ENCODE measurements at regions not wholly inside any gene's neighbourhood (a gene's known extent, or its start where the extent isn't known, plus 50 kb on each side); places are given as distances from the start of the nearest gene placed in this dataset.

DNA sequence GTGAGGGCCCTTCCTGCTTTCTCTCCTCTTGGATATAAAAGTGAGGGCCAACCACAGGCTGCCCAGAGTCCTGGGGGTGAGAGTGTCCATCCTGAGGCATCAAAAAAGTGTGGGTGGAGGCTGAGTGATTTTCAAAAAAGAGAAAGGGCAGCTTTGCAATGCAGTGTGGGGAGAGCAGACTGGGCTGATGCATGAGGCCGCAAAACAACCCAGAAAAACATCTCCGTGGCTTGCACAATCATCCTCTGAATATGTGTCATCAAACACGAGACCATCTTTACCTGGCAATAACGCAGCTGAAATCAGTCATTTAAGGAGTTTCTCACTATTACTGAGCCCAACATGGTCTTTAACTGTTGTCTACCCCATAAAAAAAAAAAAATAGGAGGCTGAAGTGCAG lies 191.2 kb upstream of the SOX4 start:
- H3K27ac Mint-ChIP-seq: peak overlapping the region; percentile 25
- peaks cover 6% of the 10 kb centered on the region for H3K27me3 Mint-ChIP-seq
- intact Hi-C loops (cut with micrococcal nuclease): loop anchor here (1.0 kb wide), 1 partner anchor 36 kb away; no protein-coding TSS in a partner anchor
- H3K4me3 Mint-ChIP-seq: no peak overlapping the region
- H3K4me1 Mint-ChIP-seq: peaks cover 7% of the 10 kb centered on the region
- peak; percentile 57 for DNase-seq
- peaks cover 8% of the 10 kb centered on the region for H3K9me3 Mint-ChIP-seq
- H3K36me3 Mint-ChIP-seq (ENCODE audit: low read depth): no peaks in the 10 kb centered on the region

DNA sequence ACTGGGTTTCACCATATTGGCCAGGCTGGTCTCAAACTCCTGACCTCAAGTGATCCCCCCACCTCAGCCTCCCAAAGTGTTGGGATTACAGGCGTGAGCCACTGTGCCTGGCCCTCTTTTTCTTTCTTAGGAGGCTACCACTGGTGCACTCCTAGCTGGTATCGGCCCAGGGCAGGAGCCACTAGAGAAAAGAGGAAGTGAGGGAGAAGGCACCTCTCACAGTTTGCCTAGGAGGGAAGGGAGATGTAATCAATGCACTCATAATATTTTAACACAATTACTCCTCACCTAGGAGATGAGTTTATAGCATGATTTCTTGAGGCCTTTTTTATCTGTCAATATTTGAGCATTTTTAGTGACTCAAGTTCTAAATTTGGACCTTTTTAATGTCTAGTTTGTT lies 189.0 kb upstream of the SOX4 start:
- Mint-ChIP-seq H3K4me3 (no peak overlapping the region), H3K9me3 (peaks cover 15% of the 10 kb centered on the region), H3K36me3 (ENCODE audit: low read depth) (no peaks in the 10 kb centered on the region), H3K27ac (no peak overlapping the region), H3K4me1 (peaks cover 7% of the 10 kb centered on the region), H3K27me3 (peaks cover 2% of the 10 kb centered on the region)
- intact Hi-C loops (cut with micrococcal nuclease): no loop called here
- no peak for DNase-seq

DNA sequence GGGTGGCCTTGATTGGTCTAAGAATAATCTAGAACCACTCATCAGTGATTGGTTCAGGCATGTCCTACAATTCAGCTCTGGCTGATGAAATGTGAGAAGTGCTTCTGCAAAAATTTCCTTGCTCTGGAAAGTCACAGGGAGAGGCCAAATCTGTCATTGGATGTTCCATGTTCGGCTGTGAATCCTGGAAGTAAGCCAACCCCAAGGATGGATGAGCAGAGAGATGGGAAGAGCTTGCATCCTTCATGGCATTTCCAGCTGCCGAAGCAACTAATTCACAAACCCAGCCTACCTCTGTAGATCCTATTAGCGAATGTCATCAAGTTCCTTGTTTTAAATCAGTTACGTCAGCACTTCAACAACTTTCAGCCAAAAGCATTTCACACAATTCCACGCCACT lies 187.2 kb upstream of the SOX4 start:
- no peak for DNase-seq
- no peak overlapping the region for H3K4me3 Mint-ChIP-seq
- no peak overlapping the region for H3K27ac Mint-ChIP-seq
- H3K9me3 Mint-ChIP-seq: peaks cover 14% of the 10 kb centered on the region
- intact Hi-C loops (cut with micrococcal nuclease): no loop called here
- peaks cover 7% of the 10 kb centered on the region for H3K4me1 Mint-ChIP-seq
- peaks cover 2% of the 10 kb centered on the region for H3K27me3 Mint-ChIP-seq
- H3K36me3 Mint-ChIP-seq (ENCODE audit: low read depth): no peaks in the 10 kb centered on the region

DNA sequence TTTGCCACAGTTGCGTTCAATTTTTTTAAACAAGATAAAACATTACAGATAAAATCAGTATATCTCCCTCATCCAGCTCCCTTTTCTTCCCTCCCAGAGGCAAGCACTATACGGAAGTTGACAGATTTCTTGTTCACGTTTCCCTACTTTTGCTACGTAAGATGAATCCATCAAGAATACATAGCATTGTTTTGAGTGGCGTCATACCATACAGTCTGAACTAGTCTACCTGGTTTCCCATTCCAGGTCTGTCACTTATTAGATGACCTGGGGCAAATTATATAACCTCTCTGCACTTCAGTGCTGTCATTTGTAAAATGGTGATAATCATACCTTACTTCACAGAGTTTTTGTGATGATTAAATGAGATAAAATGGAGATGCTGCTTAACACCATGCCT lies 184.3 kb upstream of the SOX4 start:
- intact Hi-C loops (cut with micrococcal nuclease): no loop called here
- H3K9me3 Mint-ChIP-seq: peaks cover 14% of the 10 kb centered on the region
- DNase-seq: no peak
- no peak overlapping the region for H3K4me3 Mint-ChIP-seq
- H3K27me3 Mint-ChIP-seq: peaks cover 2% of the 10 kb centered on the region
- no peaks in the 10 kb centered on the region for H3K4me1 Mint-ChIP-seq
- no peak overlapping the region for H3K27ac Mint-ChIP-seq
- no peaks in the 10 kb centered on the region for H3K36me3 Mint-ChIP-seq (ENCODE audit: low read depth)

DNA sequence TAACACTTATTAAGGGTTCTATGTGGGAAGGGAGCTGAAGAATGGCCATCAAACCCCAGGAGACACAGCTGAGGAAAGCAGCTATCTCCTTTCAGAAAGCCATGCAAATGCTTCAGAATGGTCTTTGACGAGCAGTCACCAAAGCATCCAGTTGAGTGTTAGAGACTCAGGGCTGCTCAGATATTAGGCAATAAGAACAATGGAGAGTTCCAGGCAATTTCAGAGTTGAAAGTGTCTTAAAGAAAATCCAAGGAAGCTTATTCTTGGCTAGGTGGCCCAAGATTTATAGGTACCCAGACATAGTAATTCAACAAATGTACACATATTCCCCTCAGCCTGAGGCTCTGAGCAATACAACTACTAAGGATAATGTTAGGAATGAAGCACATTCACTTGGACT lies 180.1 kb upstream of the SOX4 start:
- no peak for DNase-seq
- no peaks in the 10 kb centered on the region for H3K27me3 Mint-ChIP-seq
- no peaks in the 10 kb centered on the region for H3K36me3 Mint-ChIP-seq (ENCODE audit: low read depth)
- peaks cover 6% of the 10 kb centered on the region for H3K9me3 Mint-ChIP-seq
- intact Hi-C loops (cut with micrococcal nuclease): no loop called here
- no peak overlapping the region for H3K27ac Mint-ChIP-seq
- H3K4me3 Mint-ChIP-seq: no peak overlapping the region
- H3K4me1 Mint-ChIP-seq: no peaks in the 10 kb centered on the region

DNA sequence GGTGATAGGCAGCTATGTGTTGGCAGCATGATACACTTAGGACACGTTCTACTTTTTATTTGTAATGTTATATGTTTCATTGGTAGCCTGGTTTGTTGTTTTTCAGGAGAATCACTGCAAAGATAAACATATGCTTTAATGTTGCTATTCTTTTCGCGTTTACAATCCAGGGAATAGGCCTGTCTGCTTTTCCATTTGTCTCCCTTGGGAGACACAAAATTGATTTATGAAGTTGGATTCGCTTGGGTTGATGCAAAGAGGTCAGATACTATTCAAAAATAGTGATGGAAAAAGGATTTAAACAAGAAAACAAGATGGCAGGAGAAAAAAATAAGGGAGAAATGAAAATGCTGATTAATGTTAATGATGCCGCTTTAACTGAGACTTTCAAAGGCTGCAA lies 179.5 kb upstream of the SOX4 start:
- no peaks in the 10 kb centered on the region for H3K4me1 Mint-ChIP-seq
- H3K27me3 Mint-ChIP-seq: no peaks in the 10 kb centered on the region
- H3K27ac Mint-ChIP-seq: no peak overlapping the region
- H3K4me3 Mint-ChIP-seq: no peak overlapping the region
- no peaks in the 10 kb centered on the region for H3K36me3 Mint-ChIP-seq (ENCODE audit: low read depth)
- H3K9me3 Mint-ChIP-seq: peaks cover 3% of the 10 kb centered on the region
- intact Hi-C loops (cut with micrococcal nuclease): no loop called here
- no peak for DNase-seq

DNA sequence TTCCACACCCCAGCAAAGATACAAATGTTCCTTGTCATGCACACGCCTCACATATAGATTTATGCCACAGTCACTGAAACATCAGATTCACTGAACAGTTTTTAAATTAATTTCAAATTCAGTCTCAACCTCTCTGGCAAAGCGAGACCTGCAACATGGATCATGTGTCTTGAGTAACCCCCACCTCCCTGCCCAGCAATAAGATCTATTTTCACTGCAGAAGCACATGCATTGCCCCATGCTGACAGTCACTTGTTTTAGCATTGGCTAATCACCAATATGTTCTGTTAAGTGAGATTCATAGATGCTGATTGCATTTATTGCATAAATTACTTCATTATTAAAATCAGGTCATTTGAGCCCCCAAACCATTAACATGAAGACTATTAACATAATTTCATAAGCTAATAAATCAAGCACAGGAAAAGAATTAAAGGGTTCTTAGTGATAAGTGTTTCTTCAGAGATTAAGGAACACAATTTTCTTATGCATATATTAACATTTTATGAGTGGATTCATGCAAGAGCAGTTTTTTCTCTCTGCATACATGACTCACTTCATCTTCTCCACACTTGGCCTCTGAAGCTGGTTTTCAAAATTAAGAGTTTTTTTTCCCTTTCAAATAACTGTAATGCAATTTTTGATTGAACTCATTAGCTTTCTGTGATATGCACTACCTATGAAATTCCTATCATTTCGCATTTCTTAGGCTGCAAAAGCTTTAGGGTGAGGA lies 173.2 kb upstream of the SOX4 start:
- intact Hi-C loops (cut with micrococcal nuclease): no loop called here
- Mint-ChIP-seq H3K4me1 (no peaks in the 10 kb centered on the region), H3K36me3 (ENCODE audit: low read depth) (no peaks in the 10 kb centered on the region), H3K9me3 (peaks cover 5% of the 10 kb centered on the region), H3K27ac (no peak overlapping the region), H3K27me3 (peaks cover 3% of the 10 kb centered on the region), H3K4me3 (no peak overlapping the region)
- DNase-seq: no peak

DNA sequence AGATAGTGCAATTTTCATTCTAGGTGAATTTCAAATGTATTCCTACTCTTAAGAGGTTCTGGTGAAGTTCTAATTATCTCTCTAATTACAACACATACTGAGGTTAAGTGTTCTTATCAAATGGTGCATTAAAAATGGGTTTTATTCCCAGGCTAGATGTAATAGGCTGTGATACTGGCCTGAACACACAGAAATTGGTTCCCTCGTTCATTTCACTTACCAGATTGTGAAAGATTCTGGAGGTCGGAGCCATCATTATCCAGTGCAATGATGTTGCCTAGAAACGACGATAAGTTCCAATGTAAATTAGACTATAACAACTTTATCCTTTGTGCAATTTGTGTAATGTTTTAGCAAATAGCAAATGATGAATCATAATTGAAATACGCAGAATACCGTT lies 172.6 kb upstream of the SOX4 start:
- no peak overlapping the region for H3K27ac Mint-ChIP-seq
- no peak overlapping the region for H3K4me3 Mint-ChIP-seq
- H3K4me1 Mint-ChIP-seq: no peaks in the 10 kb centered on the region
- no peak for DNase-seq
- no peaks in the 10 kb centered on the region for H3K36me3 Mint-ChIP-seq (ENCODE audit: low read depth)
- peaks cover 5% of the 10 kb centered on the region for H3K9me3 Mint-ChIP-seq
- peaks cover 3% of the 10 kb centered on the region for H3K27me3 Mint-ChIP-seq
- intact Hi-C loops (cut with micrococcal nuclease): no loop called here

DNA sequence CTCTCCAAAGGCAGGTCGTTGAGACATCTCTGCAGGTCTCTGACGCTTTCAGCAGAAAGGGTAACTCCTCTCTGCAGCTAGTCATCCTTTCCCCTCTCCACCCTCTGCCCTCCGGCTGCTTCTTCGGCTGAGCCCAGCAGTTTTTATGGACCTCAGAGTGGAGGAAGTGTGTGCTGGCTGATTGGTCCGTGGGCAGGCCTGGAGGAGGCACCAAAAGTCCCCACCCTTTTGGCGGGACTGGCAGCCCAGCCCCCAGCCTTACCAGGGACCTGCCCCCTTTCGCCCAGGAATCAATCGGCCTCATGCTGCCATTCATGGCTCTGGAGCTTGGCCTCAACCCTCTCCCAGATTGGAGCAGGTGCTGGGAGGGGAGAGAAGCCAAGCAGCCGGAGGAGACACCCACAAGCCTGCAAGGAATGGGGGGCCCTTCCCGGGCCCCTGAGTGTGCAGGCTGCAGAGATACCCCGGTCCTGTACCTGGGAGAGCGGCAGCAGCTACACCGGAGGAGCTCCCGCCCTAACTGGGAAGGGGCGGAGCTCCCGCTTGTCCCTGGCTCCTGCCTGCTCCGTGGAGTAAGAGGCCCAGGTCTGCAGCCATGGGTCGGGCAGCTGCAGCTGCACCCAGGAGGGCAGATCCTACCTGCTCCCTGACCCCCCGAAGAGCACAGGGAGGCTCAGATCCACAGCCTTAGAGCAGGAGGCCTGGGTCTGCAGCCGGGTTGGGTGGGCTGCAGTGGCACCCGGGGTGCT lies 170.3 kb upstream of the SOX4 start:
- DNase-seq: no peak
- Mint-ChIP-seq H3K4me1 (no peaks in the 10 kb centered on the region), H3K36me3 (ENCODE audit: low read depth) (no peaks in the 10 kb centered on the region), H3K27ac (no peak overlapping the region), H3K9me3 (peaks cover 5% of the 10 kb centered on the region), H3K4me3 (no peak overlapping the region), H3K27me3 (peaks cover 3% of the 10 kb centered on the region)
- intact Hi-C loops (cut with micrococcal nuclease): no loop called here

DNA sequence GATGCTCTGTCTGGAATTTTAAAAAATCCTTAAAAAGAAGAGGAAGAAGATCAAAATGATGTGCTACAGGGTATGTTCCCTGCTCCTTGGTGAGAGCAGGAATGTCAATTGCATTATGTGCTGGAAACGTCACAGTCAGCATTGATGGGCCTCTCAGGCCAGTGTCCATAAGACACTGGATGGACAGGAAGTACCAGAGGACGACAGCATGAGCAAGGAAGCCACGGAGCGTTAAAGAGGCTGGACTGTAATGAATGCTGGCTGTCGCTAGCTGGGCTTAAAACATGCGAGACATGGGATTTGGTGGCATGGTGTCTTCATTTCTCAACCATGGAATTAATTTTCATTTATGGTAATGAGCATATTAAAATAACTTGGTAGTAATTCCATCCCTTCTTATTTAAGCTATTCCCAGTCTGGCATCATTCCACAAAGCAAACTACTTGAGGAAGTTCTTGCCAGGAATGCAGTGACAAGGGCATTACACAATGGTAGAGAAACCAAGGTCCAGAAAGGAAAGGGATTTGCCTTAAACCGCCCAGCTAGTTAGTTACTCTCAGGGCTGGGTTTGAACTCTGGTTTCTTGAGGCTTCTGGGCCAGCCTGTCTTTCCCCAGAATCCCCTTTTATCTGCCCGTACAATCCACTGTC lies 166.6 kb upstream of the SOX4 start:
- Mint-ChIP-seq H3K4me1 (no peaks in the 10 kb centered on the region), H3K27ac (no peak overlapping the region), H3K36me3 (ENCODE audit: low read depth) (no peaks in the 10 kb centered on the region), H3K27me3 (peaks cover 4% of the 10 kb centered on the region), H3K4me3 (no peak overlapping the region), H3K9me3 (peaks cover 2% of the 10 kb centered on the region)
- no peak for DNase-seq
- intact Hi-C loops (cut with micrococcal nuclease): no loop called here

DNA sequence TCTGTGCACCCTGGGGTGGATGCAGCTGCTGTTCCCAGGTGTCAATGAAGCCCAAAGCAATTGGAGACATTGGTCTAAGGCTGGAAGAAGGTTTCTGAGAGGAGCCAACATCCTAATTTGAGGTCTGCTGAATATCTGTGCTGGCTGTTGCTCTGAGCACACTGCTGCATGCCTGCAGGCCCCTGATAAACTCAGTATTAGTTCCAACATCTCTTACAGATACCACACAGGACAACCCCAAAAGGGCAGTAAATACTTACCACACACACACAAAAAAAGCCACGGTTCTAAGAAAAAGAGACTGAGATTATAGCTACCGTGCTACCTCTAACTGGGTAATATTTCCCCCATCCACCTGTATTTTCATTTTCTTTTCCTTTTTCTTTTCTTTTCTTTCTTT lies 164.3 kb upstream of the SOX4 start:
- H3K9me3 Mint-ChIP-seq: no peaks in the 10 kb centered on the region
- peaks cover 10% of the 10 kb centered on the region for H3K27me3 Mint-ChIP-seq
- intact Hi-C loops (cut with micrococcal nuclease): no loop called here
- H3K4me3 Mint-ChIP-seq: no peak overlapping the region
- no peaks in the 10 kb centered on the region for H3K36me3 Mint-ChIP-seq (ENCODE audit: low read depth)
- H3K27ac Mint-ChIP-seq: no peak overlapping the region
- H3K4me1 Mint-ChIP-seq: no peaks in the 10 kb centered on the region
- DNase-seq: no peak

DNA sequence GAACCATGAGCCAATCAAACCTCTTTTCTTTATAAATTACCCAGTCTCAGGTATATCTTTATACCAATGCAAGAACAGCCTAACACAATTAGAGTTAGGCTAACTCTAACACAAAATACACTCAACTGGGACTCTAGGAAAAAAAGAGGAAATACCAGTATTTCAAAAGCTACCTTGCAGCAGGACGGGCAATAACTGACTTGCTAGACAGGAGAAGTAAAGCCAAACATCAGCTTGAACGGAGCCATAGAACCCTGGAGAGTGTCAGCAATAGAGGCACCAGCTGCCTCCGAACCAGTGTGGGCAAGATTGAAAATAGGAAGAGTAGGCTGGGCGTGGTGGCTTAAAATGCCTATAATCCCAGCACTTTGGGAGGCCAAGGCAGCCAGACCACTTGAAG lies 162.0 kb upstream of the SOX4 start:
- no peak for DNase-seq
- H3K27ac Mint-ChIP-seq: no peak overlapping the region
- no peaks in the 10 kb centered on the region for H3K9me3 Mint-ChIP-seq
- no peaks in the 10 kb centered on the region for H3K36me3 Mint-ChIP-seq (ENCODE audit: low read depth)
- H3K27me3 Mint-ChIP-seq: peaks cover 16% of the 10 kb centered on the region
- intact Hi-C loops (cut with micrococcal nuclease): no loop called here
- H3K4me1 Mint-ChIP-seq: no peaks in the 10 kb centered on the region
- H3K4me3 Mint-ChIP-seq: no peak overlapping the region

DNA sequence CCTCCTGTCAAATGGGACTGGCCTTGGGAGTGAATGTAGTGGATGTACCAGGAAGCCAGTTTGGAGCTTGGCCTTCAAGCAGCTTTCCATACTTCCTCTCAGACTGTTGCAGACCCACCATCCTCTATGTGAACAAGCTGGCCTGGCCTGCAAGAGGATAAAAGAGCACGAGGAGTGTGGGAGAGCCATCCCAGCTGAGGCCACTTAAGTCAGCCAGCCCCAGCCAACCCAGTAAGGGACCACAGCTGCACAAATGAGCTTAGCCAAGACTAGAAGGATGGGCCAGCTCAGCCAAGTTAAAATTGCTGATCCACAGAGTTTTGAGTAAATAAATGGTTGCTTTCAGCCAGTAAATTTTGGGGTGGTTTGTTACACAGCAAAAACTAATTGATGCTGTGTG lies 156.9 kb upstream of the SOX4 start:
- intact Hi-C loops (cut with micrococcal nuclease): loop anchor here (5.0 kb wide), 1 partner anchor 1234 kb away; no protein-coding TSS in a partner anchor
- DNase-seq: no peak
- no peaks in the 10 kb centered on the region for H3K36me3 Mint-ChIP-seq (ENCODE audit: low read depth)
- H3K27me3 Mint-ChIP-seq: peaks cover 21% of the 10 kb centered on the region
- H3K9me3 Mint-ChIP-seq: no peaks in the 10 kb centered on the region
- no peak overlapping the region for H3K4me3 Mint-ChIP-seq
- no peak overlapping the region for H3K27ac Mint-ChIP-seq
- H3K4me1 Mint-ChIP-seq: peaks cover 15% of the 10 kb centered on the region

DNA sequence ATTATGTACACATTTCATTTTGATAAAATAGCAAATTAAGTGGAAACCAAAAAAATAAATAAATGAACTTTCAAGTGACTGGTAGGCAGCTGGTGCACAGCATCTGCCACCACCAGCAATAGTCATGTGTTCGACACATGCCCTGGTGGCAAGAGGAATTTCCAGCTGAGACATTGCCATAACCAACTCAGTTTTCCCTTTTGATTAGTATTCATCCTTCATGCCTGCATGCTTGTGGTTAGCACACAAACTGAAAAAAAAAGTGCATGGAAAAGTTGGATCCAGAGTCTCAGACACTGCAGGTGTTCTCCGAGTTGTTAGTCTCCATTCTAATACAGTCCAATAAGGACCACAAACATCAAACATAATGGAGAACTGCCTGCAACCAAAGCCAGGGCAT lies 156.0 kb upstream of the SOX4 start:
- Mint-ChIP-seq H3K9me3 (no peaks in the 10 kb centered on the region), H3K36me3 (ENCODE audit: low read depth) (no peaks in the 10 kb centered on the region), H3K4me3 (no peak overlapping the region), H3K27me3 (peaks cover 19% of the 10 kb centered on the region), H3K4me1 (peaks cover 15% of the 10 kb centered on the region), H3K27ac (no peak overlapping the region)
- DNase-seq: no peak
- intact Hi-C loops (cut with micrococcal nuclease): loop anchor here (5.0 kb wide), 1 partner anchor 1235 kb away; no protein-coding TSS in a partner anchor

All from activated CD4-positive, alpha-beta T cell treated with anti-CD3 and anti-CD28 coated beads, Interleukin-2, amount 10 ng/mL, durations not matched to agents 24 days and 14 days (primary cell).